Kidney epithelial cell (primary cell): ENCODE measurements at regions not wholly inside any gene's neighbourhood (a gene's known extent, or its start where the extent isn't known, plus 50 kb on each side); places are given as distances from the start of the nearest gene placed in this dataset.
"Not testable (repeated sequence)": the region's sequence is repeated elsewhere in the genome, so short reads cannot be mapped to it uniquely, and the experiment has no call there.

Experiments used
- DNase-seq: peaks from one replicate; pipeline ENCODE4 v3.0.0-alpha.2; 2010; ENCODE audit warnings: low read depth
- H3K27me3 ChIP-seq: 2 replicates; pipeline ENCODE4 v1.6.0; 2011; ENCODE audit warnings: low read length; ENCODE audit not compliant: control insufficient read depth, insufficient read depth
- H3K36me3 ChIP-seq: 2 replicates; pipeline ENCODE4 v1.5.1; 2011; ENCODE audit warnings: low read length; ENCODE audit not compliant: control insufficient read depth, insufficient read depth
- H3K4me3 ChIP-seq: 2 replicates; pipeline ENCODE4 v1.5.1; 2011; ENCODE audit warnings: low read depth, mild to moderate bottlenecking, control low read depth, low read length
- TF ChIP-seq, protein P1 (sequence below): IDR thresholded peaks from 2 replicates; pipeline ENCODE4 v1.5.1; 2011; ENCODE audit warnings: mild to moderate bottlenecking, moderate library complexity, low read length, control low read depth, inconsistent platforms; ENCODE audit not compliant: insufficient read depth, poor library complexity, severe bottlenecking

DNA sequence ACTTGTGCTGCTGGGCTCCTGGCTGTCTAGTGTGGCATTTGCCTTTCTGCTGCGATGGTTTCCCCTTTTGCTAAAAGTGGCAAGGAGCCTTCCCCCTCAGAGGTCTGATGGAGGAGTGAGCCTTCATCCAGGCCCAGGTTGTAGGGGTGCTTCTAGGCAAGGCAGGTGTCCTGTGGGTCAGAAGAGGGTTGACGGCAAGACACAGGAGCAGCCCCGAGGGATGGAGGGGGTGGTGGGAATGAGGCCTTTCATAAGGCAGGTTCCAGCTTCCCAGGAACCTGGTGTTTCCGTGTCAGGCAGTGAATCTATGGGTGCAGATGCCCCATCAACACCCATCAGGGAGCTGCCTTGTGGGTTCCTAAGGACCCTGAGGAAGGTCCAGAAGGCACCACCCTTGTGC lies 63.0 kb upstream of the TAMM41 start:
- DNase-seq = no peak
- TF ChIP-seq, protein P1, sequence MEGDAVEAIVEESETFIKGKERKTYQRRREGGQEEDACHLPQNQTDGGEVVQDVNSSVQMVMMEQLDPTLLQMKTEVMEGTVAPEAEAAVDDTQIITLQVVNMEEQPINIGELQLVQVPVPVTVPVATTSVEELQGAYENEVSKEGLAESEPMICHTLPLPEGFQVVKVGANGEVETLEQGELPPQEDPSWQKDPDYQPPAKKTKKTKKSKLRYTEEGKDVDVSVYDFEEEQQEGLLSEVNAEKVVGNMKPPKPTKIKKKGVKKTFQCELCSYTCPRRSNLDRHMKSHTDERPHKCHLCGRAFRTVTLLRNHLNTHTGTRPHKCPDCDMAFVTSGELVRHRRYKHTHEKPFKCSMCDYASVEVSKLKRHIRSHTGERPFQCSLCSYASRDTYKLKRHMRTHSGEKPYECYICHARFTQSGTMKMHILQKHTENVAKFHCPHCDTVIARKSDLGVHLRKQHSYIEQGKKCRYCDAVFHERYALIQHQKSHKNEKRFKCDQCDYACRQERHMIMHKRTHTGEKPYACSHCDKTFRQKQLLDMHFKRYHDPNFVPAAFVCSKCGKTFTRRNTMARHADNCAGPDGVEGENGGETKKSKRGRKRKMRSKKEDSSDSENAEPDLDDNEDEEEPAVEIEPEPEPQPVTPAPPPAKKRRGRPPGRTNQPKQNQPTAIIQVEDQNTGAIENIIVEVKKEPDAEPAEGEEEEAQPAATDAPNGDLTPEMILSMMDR = no peak

DNA sequence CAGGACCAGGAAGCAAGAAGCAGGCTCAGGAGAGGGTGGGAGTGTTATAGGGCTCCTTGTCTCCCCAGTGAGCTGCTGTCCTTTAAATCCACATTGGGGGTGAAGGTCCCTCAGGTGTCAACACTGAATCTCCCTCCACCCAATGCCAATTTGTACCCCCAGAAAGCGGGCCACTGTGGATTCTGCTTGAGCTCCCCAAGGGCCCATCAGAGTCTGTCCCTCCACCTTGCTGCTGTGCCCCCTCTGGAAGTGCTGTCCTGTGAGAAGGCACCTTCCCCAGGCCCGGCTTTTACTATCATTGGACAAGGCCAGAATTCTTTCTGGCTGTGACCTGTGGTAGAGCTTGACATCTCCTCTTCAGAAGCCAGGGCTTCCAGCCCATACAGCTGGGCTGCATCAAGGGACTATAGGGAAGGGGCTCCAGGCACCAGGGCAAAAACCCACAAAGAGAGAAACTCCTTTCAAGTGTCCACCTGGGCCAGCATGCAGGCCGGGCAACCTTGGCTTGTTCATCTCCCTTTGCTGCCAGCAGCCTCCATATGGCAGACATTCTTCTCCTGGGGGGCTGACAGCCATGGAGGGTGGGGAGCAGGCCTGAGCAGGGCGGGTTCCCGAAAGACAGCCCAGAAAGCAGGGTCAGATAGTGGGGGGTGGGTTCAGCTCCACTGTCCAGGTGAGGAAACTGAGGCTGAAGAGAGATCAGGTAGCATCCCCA lies 63.7 kb upstream of the TAMM41 start:
- H3K4me3 ChIP-seq, H3K27me3 ChIP-seq, DNase-seq, H3K36me3 ChIP-seq: not testable (repeated sequence)

More for the DNA sequence above, 63.0 kb upstream of the TAMM41 start:
- no peaks in the 10 kb centered on the region for H3K27me3 ChIP-seq
- no peak overlapping the region for H3K4me3 ChIP-seq
- no peaks in the 10 kb centered on the region for H3K36me3 ChIP-seq

DNA sequence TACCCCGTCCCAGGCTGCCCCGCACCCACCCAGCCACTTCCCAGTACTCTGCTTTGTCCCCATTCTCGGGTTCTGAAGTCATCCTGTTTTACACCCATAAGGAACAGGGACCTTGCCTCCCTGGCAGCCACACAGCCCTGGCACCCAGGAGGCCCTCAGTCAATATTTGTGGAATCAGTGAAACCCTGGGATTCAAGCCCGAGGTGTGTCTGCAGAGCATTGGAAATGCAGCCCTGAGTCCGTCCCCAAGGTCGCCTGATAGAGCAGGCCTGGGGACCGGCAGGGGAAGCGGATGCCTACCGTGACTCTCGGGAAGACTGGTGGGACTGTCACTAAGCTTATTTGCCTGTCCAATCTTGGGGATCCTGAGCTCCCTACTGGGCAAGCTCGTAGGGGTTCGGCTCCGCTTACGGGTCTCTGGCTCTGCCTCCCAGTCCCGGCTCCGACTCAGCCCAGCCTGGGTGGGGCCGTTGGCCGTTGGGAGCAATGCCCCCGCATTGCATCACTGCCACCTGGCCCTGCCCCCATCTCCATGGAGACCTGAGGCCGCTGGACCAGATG lies 64.4 kb upstream of the TAMM41 start:
- TF ChIP-seq, protein P1 = no peak
- Histone ChIP-seq H3K27me3 (no peaks in the 10 kb centered on the region), H3K4me3 (peak overlapping the region; percentile 1), H3K36me3 (no peaks in the 10 kb centered on the region)
- no peak for DNase-seq

DNA sequence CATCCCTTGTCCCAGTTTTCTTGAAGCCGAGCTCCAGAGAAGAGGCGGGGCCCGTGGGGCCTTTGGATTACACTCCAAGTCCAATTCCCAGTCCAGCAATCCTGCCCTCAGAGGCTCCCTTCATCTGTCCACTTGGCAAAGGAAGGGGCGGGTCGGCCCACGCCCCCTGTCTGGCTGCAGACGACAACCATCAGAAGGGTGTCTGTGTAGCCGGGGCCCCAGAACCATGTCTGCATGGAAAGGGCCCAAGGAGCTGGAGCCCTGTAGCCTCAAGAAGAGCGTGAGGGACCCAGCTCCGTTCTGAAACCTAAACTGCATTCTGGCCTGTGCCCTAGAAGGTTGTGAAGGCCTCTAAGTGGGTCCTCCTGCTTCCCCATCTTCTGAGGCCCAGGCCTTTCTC lies 65.2 kb upstream of the TAMM41 start:
- not testable (repeated sequence) for H3K27me3 ChIP-seq, DNase-seq, H3K36me3 ChIP-seq, H3K4me3 ChIP-seq

DNA sequence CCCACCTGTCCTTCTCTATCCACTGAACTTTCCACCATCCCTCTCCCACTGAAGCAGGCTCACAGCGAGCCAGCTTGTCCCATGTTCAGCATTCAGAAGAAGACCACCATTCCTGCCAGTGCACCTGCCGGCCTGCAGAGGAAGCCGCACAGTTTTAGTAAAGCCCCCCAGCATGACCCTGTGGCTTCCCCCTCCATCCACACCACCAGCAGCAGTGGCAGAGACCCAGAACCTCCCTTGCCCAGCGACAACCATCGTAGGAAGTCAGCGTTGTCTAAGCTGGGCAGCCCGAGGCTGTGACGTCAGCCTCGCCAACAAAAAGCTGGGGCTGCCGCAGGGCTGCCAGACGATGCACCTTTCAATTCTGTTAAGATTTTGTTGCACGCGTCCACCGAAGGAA lies 66.6 kb upstream of the TAMM41 start:
- TF ChIP-seq, protein P1 = no peak
- Histone ChIP-seq H3K4me3 (no peak overlapping the region), H3K27me3 (no peaks in the 10 kb centered on the region), H3K36me3 (no peaks in the 10 kb centered on the region)
- DNase-seq = no peak

DNA sequence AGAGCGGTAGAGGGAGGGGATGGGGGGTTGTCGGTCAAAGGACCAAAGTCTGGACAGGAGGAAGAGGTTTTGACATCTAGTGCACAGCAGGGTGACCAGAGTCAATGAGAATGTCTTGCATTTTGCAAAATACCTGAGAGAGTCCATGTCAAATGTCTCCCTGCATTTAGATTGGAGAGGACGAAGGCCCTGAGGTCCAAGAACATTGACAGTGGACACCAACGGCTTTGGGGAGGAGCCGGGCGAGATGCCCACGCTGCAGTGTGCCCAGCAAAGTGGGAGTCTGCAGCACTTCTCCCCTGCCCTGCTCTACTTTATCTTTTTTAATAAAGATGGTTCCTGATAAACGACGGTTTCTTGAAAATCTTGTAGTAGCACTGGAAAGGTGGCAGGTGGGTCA lies 67.4 kb upstream of the TAMM41 start:
- H3K36me3 ChIP-seq = no peaks in the 10 kb centered on the region
- TF ChIP-seq, protein P1 = no peak
- H3K4me3 ChIP-seq = no peak overlapping the region
- H3K27me3 ChIP-seq = no peaks in the 10 kb centered on the region
- no peak for DNase-seq

DNA sequence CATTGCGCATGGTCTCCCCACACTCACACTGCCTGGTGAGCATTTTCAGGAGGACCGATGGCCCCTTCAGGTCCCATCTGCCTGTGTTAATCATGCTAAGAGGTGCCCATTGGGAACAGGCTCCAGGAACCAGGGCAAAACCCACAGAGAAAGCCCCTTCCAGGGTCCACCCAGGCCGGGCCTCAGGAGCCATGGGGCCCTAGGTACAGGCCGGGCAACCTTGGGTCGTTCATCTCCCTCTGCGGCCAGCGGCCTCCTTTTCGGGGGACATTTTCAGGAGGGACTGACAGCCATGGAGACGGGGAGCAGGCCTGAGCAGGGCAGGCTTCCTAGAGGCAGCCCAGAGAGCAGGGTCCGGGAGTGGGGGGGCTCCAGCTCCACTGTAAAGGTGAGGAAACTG lies 68.0 kb upstream of the TAMM41 start:
- no peak for DNase-seq
- no peak overlapping the region for H3K4me3 ChIP-seq
- no peaks in the 10 kb centered on the region for H3K27me3 ChIP-seq
- TF ChIP-seq, protein P1 = no peak
- H3K36me3 ChIP-seq = no peaks in the 10 kb centered on the region
